HG03060 (cell line): ENCODE measurements at regions not wholly inside any gene's neighbourhood (a gene's known extent, or its start where the extent isn't known, plus 50 kb on each side); places are given as distances from the start of the nearest gene placed in this dataset.
"Not testable (repeated sequence)": the region's sequence is repeated elsewhere in the genome, so short reads cannot be mapped to it uniquely, and the experiment has no call there.

ENCODE experiments used
- ATAC-seq: cut with Tn5 transposase; IDR thresholded peaks from one replicate; pipeline ENCODE4 v1.9.1; 2021; ENCODE audit warnings: low read depth, moderate number of reproducible peaks; ENCODE audit not compliant: unreplicated experiment

- no peak for ATAC-seq
Observed at GRCh38 chr3:152756807-152757206, 78.1 kb upstream of the P2RY1 start.

DNA sequence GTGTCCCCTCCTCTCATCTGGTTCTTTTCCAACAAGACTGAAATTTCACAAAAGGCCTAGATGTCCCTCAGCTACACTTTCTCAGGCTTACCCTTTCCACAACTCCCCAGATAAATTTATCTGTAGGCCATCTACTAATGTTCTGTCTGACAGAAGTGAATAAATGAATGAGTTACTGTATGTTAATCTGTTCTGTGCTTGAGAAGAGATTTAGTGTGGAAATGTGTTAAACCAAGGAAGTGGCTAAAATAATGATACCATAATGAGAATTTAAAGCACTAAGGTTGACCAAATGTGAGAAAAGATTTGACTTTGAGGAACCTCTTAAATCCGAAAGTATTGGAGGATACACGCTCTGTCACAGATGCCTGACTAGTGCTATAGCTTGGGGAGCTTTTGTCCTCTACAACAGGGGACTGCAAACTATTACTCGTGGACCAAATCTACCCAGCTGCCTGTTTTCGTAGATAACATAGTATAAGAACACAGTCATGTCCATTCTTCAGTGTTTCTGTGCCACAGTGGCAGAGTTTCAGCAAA is 74.8 kb upstream of the P2RY1 start:
- ATAC-seq: peak; percentile 87

GRCh38 chr3:152760591-152760990 is 74.3 kb upstream of the P2RY1 start:
- no peak for ATAC-seq

GRCh38 chr3:152768478-152768877 is 66.5 kb upstream of the P2RY1 start:
- ATAC-seq: no peak

DNA sequence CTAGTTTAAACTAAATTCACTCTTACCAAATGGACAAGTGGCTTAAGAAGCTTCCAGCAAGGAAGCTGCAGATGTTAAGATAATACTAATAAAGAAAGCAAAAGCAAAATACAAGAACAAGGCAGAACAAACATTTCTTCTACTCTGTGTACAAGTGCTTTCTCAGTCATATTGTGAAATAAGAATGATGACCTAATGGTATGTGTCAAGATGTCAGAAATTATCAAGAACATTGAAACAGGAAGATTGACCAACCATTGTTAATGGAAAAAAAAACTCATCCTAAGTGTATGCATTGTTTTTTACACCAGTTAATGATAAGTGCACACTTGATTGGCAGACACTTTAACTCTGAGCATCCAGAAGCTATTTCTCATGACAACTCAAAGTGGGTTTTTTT is 65.4 kb upstream of the P2RY1 start:
- ATAC-seq: peak; percentile 69

DNA sequence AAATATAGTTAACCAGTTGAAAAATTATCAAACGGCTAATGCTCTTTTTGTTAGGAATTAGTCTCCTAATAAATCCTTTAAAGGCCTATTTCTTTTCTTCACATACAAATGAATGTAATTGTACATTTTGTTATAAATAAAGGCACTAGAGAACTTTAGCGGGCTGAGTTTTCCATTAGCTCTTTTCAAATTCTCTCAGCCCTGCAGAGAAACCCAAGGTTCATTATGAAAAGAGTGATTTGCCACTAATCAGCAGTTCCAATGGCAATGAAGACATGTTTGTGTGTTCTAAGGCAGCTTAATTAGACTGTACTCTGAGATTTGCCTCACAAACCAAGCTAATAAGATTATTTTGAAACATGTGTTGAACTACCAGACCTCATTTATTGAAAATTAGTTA is 64.6 kb upstream of the P2RY1 start:
- ATAC-seq: no peak

DNA sequence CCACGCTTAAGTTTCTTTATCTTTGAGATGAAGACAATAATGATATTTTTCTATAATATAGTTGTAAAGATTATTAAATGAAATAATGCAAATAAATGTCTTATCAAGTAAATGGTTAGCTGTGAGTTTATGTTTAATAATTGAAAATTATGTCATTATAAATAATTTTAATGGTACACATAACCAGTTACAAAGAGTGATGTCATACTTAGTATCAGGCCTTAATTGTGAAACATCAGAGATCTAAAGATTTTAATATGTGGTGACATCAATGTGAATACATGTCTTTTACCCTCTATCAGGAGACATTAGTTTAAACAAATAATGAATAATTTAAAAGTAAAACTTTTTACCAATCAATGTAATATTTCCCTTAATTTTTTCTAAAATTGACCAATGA is 63.8 kb upstream of the P2RY1 start:
- ATAC-seq: no peak

DNA sequence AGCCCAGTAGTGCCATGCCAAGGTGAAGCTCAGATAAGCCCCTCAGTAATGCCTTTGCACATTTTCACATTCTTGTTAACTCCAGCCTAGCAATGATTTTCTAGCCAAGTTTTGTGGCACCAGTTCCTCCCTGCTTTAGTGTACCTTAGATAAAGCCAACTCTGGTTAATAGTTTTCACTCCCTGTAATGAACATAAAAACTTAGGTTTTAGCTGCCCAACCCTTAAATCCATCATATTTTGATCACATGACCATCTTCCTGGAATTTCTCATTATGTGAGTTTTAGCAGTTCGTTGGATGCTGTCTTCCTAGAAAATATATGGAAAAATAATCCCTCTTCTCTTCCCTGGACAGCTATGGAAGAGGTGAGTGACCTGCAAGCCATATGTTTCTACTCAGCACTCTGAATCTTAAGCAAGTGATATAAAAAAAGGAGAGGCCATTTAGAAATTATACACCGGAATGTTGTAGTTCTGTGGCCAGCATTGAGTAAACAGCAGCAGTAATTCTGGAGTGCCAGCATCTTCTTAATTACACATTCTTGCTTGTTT is 62.2 kb upstream of the P2RY1 start:
- no peak for ATAC-seq

DNA sequence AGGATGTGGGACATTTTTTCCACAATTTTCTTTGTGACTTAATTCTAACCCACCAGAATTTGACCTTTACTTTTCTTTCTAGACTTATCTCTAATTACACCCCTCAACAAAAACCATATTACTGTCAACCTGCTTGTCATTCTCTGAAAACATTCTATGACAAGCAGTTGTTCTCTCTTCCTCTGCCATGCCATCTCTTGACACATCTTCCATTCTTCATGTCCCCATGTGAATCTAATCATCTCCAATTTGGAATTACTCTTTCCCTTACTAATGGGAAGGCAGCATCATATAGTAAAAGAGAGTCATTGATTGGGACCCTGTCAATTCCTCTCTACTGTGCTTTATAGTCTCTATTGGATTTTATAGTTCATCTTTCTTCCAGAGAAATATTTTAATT is 61.3 kb upstream of the P2RY1 start:
- no peak for ATAC-seq

DNA sequence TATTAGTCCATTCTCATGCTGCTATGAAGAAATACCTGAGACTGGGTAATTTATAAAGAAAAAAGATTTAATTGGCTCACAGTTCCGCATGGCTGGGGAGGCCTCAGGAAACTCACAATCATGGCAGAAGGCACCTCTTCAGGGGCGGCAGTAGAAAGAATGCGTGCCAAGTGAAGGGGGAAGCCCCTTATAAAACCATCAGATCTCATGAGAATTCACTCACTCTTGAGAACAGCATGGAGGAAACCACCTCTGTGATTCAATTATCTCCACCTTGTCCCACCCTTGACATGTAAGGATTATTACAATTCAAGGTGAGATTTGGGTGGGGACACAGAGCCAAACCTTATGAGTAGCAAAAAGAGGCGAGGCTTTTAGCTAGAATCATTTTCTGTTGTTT is 60.7 kb upstream of the P2RY1 start:
- ATAC-seq: not testable (repeated sequence)

- no peak for ATAC-seq
Observed at GRCh38 chr3:152778022-152778421, 56.9 kb upstream of the P2RY1 start.

DNA sequence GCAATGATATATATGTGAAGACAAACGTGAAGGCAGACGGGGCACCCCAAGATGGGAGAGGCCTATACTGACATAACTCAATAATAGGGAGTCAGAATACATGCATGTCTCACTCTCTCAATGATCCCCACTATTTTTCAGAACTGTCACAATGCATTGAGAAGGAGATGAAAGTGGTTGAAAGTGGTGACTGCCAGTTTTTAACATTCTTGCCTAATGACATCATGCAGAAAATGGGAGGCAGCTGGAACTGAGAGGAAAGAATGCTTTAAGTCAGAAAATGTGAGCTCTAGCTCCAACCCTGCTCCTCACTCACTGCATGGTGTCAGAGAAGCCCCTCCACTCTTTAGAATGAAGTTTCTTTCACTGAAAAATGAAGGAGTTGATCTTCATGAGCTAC is 55.3 kb upstream of the P2RY1 start:
- ATAC-seq: no peak

DNA sequence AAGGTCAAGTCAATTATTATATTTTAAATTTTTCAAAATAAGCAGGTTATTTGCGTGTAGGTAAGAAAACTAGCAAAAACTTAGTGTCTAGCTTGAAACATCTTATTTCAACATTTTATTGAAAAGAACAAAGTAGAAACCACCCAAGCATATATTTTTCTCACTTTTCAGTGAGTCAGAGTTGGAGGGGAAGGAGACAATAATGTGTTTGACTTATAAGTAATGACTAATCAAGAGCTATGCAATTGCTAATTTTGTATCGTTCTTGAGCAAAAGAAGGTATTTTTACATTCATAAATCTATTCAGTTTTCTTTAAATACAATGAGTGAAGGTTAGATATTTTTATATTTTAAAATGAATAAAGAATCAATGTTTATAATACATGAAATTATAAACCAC is 54.4 kb upstream of the P2RY1 start:
- no peak for ATAC-seq

DNA sequence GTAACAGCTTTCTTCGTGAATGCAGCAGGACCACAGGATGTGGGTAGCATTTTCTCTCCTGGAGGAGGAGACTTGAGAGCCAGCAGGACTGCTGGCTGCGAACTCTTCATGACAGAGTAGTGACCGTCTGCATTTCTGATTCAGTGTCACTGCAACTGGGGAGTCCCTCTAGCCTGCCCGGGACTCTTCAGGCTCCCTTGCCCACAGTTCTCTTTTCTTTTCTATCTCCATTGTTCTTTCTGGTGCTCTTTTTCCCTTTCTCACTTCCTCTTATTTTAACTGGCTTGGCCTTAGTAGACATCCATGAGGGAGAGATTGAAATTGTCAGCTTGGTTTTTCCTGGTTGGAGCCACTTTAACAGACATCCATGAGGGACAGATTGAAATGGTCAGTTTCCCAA is 49.9 kb upstream of the P2RY1 start:
- ATAC-seq: no peak
